H1 (cell line): ENCODE measurements at regions not wholly inside any gene's neighbourhood (a gene's known extent, or its start where the extent isn't known, plus 50 kb on each side); places are given as distances from the start of the nearest gene placed in this dataset.

Experiments used
- CTCF ChIA-PET: fragments of 300-600 bp; sonication (Branson Sonifier 250); formaldehyde crosslinking; loops from one replicate; lab custom pipeline; 2021; ENCODE audit not compliant: partially characterized antibody; lab: Charles Lee
- POLR2A ChIA-PET: fragments of 300-600 bp; sonication (Branson Sonifier 250); formaldehyde crosslinking; loops from one replicate; lab custom pipeline; 2021; ENCODE audit warnings: inconsistent platforms; ENCODE audit not compliant: partially characterized antibody; lab: Charles Lee
- DNase-seq, 2 experiments: peaks; one replicate each; pipeline versions ENCODE4 v3.0.0 to v3.0.0-alpha.2; 2010 to 2022; ENCODE audit warnings: low spot score in 2 of 2, low read depth in 1 of 2, mixed read lengths in 1 of 2
- FAIRE-seq: peaks from 2 replicates; lab custom pipeline; 2011; peaks lifted over from hg19 to GRCh38; lab: Jason Lieb, UNC
- H2AFZ ChIP-seq: 2 replicates; pipeline ENCODE4 v1.8.1; 2012; ENCODE audit warnings: low read length, inconsistent platforms
- H2AK5ac ChIP-seq: 2 replicates; pipeline ENCODE4 v1.6.1; 2013; ENCODE audit warnings: low read depth, low read length
- H2BK120ac ChIP-seq: replicated peaks from 2 replicates; pipeline ENCODE3; 2013; ENCODE audit warnings: low read depth, low read length, inconsistent platforms
- H2BK12ac ChIP-seq: 2 replicates; pipeline ENCODE4 v1.6.1; 2013; ENCODE audit warnings: low read depth, low read length
- H2BK15ac ChIP-seq: 2 replicates; pipeline ENCODE4 v1.6.1; 2013; ENCODE audit warnings: low read length
- H2BK20ac ChIP-seq: 2 replicates; pipeline ENCODE4 v1.6.1; 2013; ENCODE audit warnings: low read length
- H2BK5ac ChIP-seq: 2 replicates; pipeline ENCODE4 v1.6.1; 2013; ENCODE audit warnings: low read depth, low read length
- H3K14ac ChIP-seq: 2 replicates; pipeline ENCODE4 v1.6.1; 2013; ENCODE audit warnings: inconsistent platforms; ENCODE audit not compliant: insufficient read length
- H3K18ac ChIP-seq: 2 replicates; pipeline ENCODE4 v1.6.1; 2013; ENCODE audit warnings: low read length; ENCODE audit errors: extremely low read depth
- H3K23ac ChIP-seq: 2 replicates; pipeline ENCODE4 v1.6.1; 2013; ENCODE audit warnings: inconsistent platforms; ENCODE audit not compliant: insufficient read length
- H3K23me2 ChIP-seq: 2 replicates; pipeline ENCODE4 v1.6.1; 2013; ENCODE audit warnings: low read depth, low read length
- H3K27ac ChIP-seq: 2 replicates; pipeline ENCODE4 v1.6.1; 2011; ENCODE audit warnings: low read depth, low read length, inconsistent platforms
- H3K27me3 ChIP-seq, 4 experiments: replicated peaks in 1 of 4; 1 replicate in 1 of 4; 2 replicates in 3 of 4; pipeline versions ENCODE4 v1.6.1 to v1.8.1; 2011 to 2013; ENCODE audit warnings: low read length in 3 of 4, mild to moderate bottlenecking in 3 of 4, inconsistent platforms in 2 of 4, mixed read lengths in 2 of 4, moderate library complexity in 1 of 4; ENCODE audit not compliant: control insufficient read depth in 3 of 4, insufficient read depth in 3 of 4; ENCODE audit errors: extremely low read depth in 1 of 4
- H3K36me3 ChIP-seq, 4 experiments: 2 replicates each; pipeline versions ENCODE4 v1.6.1 to v1.8.1; 2011 to 2013; ENCODE audit warnings: mild to moderate bottlenecking in 4 of 4, low read length in 3 of 4, moderate library complexity in 2 of 4, control low read depth in 1 of 4, inconsistent platforms in 1 of 4; ENCODE audit not compliant: insufficient read depth in 4 of 4, control insufficient read depth in 2 of 4
- H3K4ac ChIP-seq: replicated peaks from 2 replicates; pipeline ENCODE3; 2013; ENCODE audit warnings: low read length, low read depth, mixed read lengths, inconsistent platforms; ENCODE audit not compliant: insufficient read length
- H3K4me1 ChIP-seq, 4 experiments: replicated peaks in 1 of 4; 1 replicate in 1 of 4; 2 replicates in 3 of 4; pipeline versions ENCODE4 v1.6.1 to v1.8.1; 2011 to 2013; ENCODE audit warnings: low read length in 3 of 4, inconsistent platforms in 2 of 4, mixed read lengths in 1 of 4; ENCODE audit not compliant: insufficient read depth in 4 of 4, control insufficient read depth in 3 of 4
- H3K4me2 ChIP-seq, 2 experiments: 2 replicates each; pipeline versions ENCODE4 v1.6.1 to v1.8.1; 2011 to 2013; ENCODE audit warnings: low read depth in 2 of 2, low read length in 2 of 2, control low read depth in 1 of 2, inconsistent platforms in 1 of 2, mild to moderate bottlenecking in 1 of 2; ENCODE audit not compliant: insufficient read depth in 1 of 2
- H3K4me3 ChIP-seq, 4 experiments: fragments of 200-600, 300-600 bp in 1 of 4; sonication (generic), shearing (Covaris generic), sonication (Bioruptor Twin) in 1 of 4; 2 replicates each; pipeline versions ENCODE4 v1.5.1 to v1.8.1; 2011 to 2016; ENCODE audit warnings: low read length in 4 of 4, low read depth in 3 of 4, control low read depth in 2 of 4, inconsistent platforms in 2 of 4, mild to moderate bottlenecking in 2 of 4, mixed read lengths in 1 of 4, moderate library complexity in 1 of 4; ENCODE audit not compliant: insufficient read depth in 2 of 4; ENCODE audit errors: extremely low read depth in 1 of 4
- H3K56ac ChIP-seq: replicated peaks from 2 replicates; pipeline ENCODE3; 2013; ENCODE audit warnings: low read depth, mild to moderate bottlenecking, mixed read lengths, low read length, inconsistent platforms; ENCODE audit not compliant: insufficient read length
- H3K79me1 ChIP-seq: 2 replicates; pipeline ENCODE4 v1.6.1; 2013; ENCODE audit warnings: low read depth, low read length, control low read depth
- H3K79me2 ChIP-seq, 2 experiments: 2 replicates each; pipeline versions ENCODE4 v1.6.1 to v1.8.1; 2012 to 2013; ENCODE audit warnings: low read length in 2 of 2, mild to moderate bottlenecking in 2 of 2, inconsistent platforms in 1 of 2; ENCODE audit not compliant: insufficient read depth in 2 of 2, control insufficient read depth in 1 of 2
- H3K9ac ChIP-seq, 4 experiments: replicated peaks in 1 of 4; 1 replicate in 1 of 4; 2 replicates in 3 of 4; pipeline versions ENCODE4 v1.6.1 to v1.8.1; 2011 to 2013; ENCODE audit warnings: low read depth in 3 of 4, low read length in 3 of 4, control low read depth in 2 of 4, mild to moderate bottlenecking in 2 of 4, moderate library complexity in 2 of 4, inconsistent platforms in 1 of 4; ENCODE audit errors: extremely low read depth in 1 of 4
- H3K9me3 ChIP-seq, 2 experiments: 2 replicates each; pipeline versions ENCODE4 v1.6.1 to v1.8.1; 2012 to 2013; ENCODE audit warnings: mild to moderate bottlenecking in 2 of 2, moderate library complexity in 2 of 2, control low read depth in 1 of 2, inconsistent platforms in 1 of 2, low read depth in 1 of 2, low read length in 1 of 2, mixed read lengths in 1 of 2; ENCODE audit not compliant: insufficient read depth in 2 of 2
- H4K20me1 ChIP-seq, 2 experiments: replicated peaks in 1 of 2; 2 replicates each; pipeline versions ENCODE3 to v1.8.1; 2011 to 2013; ENCODE audit warnings: inconsistent platforms in 2 of 2, low read length in 2 of 2, mild to moderate bottlenecking in 1 of 2; ENCODE audit not compliant: insufficient read depth in 2 of 2, control insufficient read depth in 1 of 2
- H4K5ac ChIP-seq: 2 replicates; pipeline ENCODE4 v1.6.1; 2013; ENCODE audit warnings: low read length, low read depth, mixed read lengths, inconsistent platforms; ENCODE audit not compliant: insufficient read length
- H4K8ac ChIP-seq: 2 replicates; pipeline ENCODE4 v1.8.0; 2013; ENCODE audit warnings: mild to moderate bottlenecking, moderate library complexity, low read length, inconsistent platforms; ENCODE audit not compliant: insufficient read depth; ENCODE audit errors: extremely low read depth
- H4K91ac ChIP-seq: replicated peaks from 2 replicates; pipeline ENCODE3; 2013; ENCODE audit warnings: low read length, mixed read lengths, inconsistent platforms; ENCODE audit not compliant: insufficient read length
- GABPA ChIP-seq: IDR thresholded peaks from 2 replicates; pipeline ENCODE4 v1.6.1; 2011; ENCODE audit warnings: mild to moderate bottlenecking, low read length, moderate library complexity, borderline replicate concordance; ENCODE audit not compliant: insufficient read depth
- JUN ChIP-seq: IDR thresholded peaks from 2 replicates; pipeline ENCODE4 v1.6.1; 2011; ENCODE audit warnings: low read depth, mild to moderate bottlenecking, improper control_type of control experiment, low read length
- SP2 ChIP-seq: IDR thresholded peaks from 2 replicates; pipeline ENCODE4 v1.6.1; 2012; ENCODE audit warnings: mild to moderate bottlenecking, low read length, inconsistent platforms
- TAF1 ChIP-seq: IDR thresholded peaks from 2 replicates; pipeline ENCODE4 v1.6.1; 2011; ENCODE audit warnings: mild to moderate bottlenecking, low read depth, low read length
- TBP ChIP-seq: IDR thresholded peaks from 2 replicates; pipeline ENCODE4 v1.6.1; 2011; ENCODE audit warnings: low read depth, low read length, improper control_type of control experiment
- WGBS, 2 experiments: shearing (Covaris generic) in 1 of 2; methylation state at CpG; one replicate each; pipeline versions ENCODE4 v1.1.6 to v1.1.7; 2013 to 2015; ENCODE audit warnings: low lambda C conversion rate in 2 of 2, mixed read lengths in 2 of 2, inconsistent platforms in 1 of 2, low coverage in 1 of 2, missing lambda C conversion rate in 1 of 2; ENCODE audit not compliant: insufficient replicate concordance in 2 of 2, insufficient coverage in 1 of 2, insufficient read length in 1 of 2; ENCODE audit errors: extremely low coverage in 1 of 2, missing lambda C conversion rate in 1 of 2; 5-methylcytosine and 5-hydroxymethylcytosine counted together

DNA sequence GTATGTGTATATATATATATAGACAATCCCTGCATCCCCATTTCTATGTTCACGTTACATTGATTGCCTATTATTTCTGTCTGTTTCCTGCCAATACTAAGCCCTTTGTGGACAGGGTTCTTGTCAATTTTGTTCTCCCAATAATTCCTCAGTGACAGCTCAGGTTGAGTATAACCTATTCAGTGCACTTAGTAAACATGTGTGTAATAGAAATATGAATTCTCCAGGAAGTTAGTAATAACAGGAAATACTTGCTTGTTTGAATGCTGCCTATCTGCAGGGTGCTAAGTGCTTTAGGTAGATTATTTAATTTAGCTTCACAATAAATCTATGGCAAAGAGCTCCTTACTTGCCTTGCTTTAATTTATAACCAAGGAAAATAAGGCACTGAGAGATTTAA lies 52.8 kb upstream of the PTGFR start:
- Histone ChIP-seq H2BK5ac (no peak overlapping the region), H3K23ac (no peak overlapping the region), H3K36me3 (no peaks in the 10 kb centered on the region; a peak in 1 of 8 replicates), H2BK12ac (no peak overlapping the region), H2AFZ (no peak overlapping the region), H4K8ac (no peak overlapping the region)
- CTCF ChIA-PET: interaction anchor here (1.0 to 2.0 kb wide), 4 partner anchors 14 to 236 kb away, joined by 3 to 5 read pairs (median 4); no protein-coding TSS in a partner anchor
- TF ChIP-seq TBP: no peak
- no peak for TF ChIP-seq TAF1
- no peak for TF ChIP-seq JUN
- TF ChIP-seq SP2: no peak
- no peak for TF ChIP-seq GABPA
- TF ChIP-seq, all 59 proteins: peak for 0
- no peaks in the 10 kb centered on the region for H3K4me1 ChIP-seq
- no peak overlapping the region for H4K5ac ChIP-seq
- no peaks in the 10 kb centered on the region for H4K20me1 ChIP-seq
- 100% methylated on average over 1 of the region's 1 CpG; no CpG with 5 or more reads in 1 of the 2 experiments for WGBS, 2 experiments
- no peaks in the 10 kb centered on the region for H3K79me2 ChIP-seq
- no peak overlapping the region for H3K4me3 ChIP-seq
- H4K91ac ChIP-seq: no peak overlapping the region
- no peak overlapping the region for H3K4me2 ChIP-seq
- H2BK15ac ChIP-seq: no peak overlapping the region
- FAIRE-seq: no peak
- no peak overlapping the region for H3K27ac ChIP-seq
- POLR2A ChIA-PET: no interaction called here
- no peaks in the 10 kb centered on the region for H3K23me2 ChIP-seq
- no peak overlapping the region for H2BK20ac ChIP-seq
- H3K18ac ChIP-seq: no peak overlapping the region
- H3K56ac ChIP-seq: no peak overlapping the region
- no peaks in the 10 kb centered on the region for H3K79me1 ChIP-seq
- DNase-seq: no peak
- H2AK5ac ChIP-seq: no peak overlapping the region
- no peak overlapping the region for H2BK120ac ChIP-seq
- no peaks in the 10 kb centered on the region for H3K27me3 ChIP-seq
- H3K4ac ChIP-seq: no peak overlapping the region
- no peak overlapping the region for H3K14ac ChIP-seq
- peaks cover 0 to 3% of the 10 kb centered on the region in 2 experiments; a peak in 1 of 4 replicates for H3K9me3 ChIP-seq
- no peak overlapping the region for H3K9ac ChIP-seq
